AG04450 (cell line): ENCODE measurements at regions not wholly inside any gene's neighbourhood (a gene's known extent, or its start where the extent isn't known, plus 50 kb on each side); places are given as distances from the start of the nearest gene placed in this dataset.

Experiments used
- CTCF ChIA-PET: fragments of 300-600, 350-600 bp; formaldehyde crosslinking; extraction: SDS; loops from one replicate; lab custom pipeline; 2022; ENCODE audit warnings: antibody characterized with exemption, inconsistent platforms; lab: Charles Lee
- POLR2A ChIA-PET: fragments of 350-600 bp; formaldehyde crosslinking; extraction: SDS; loops from one replicate; lab custom pipeline; 2021; ENCODE audit warnings: antibody characterized with exemption, inconsistent platforms; lab: Yijun Ruan, JAX
- DNase-seq: peaks from one replicate; pipeline ENCODE4 v3.0.0-alpha.2; 2011; ENCODE audit warnings: low read depth, low spot score
- H3K27ac ChIP-seq: one replicate; pipeline ENCODE4 v1.5.1; 2012; ENCODE audit warnings: low read depth, low read length, control low read depth
- H3K27me3 ChIP-seq: one replicate; pipeline ENCODE4 v1.6.0; 2012; ENCODE audit warnings: low read length; ENCODE audit not compliant: control insufficient read depth, insufficient read depth
- H3K4me3 ChIP-seq: 2 replicates; pipeline ENCODE4 v1.5.1; 2011; ENCODE audit warnings: mild to moderate bottlenecking, low read depth, low read length, control low read depth
- H3K9me3 ChIP-seq: 2 replicates; pipeline ENCODE4 v1.5.1; 2012; ENCODE audit warnings: low read length; ENCODE audit not compliant: control insufficient read depth, insufficient read depth
- TF ChIP-seq, protein P1 (sequence below): IDR thresholded peaks from 2 replicates; pipeline ENCODE4 v1.5.1; 2011; ENCODE audit warnings: low read depth, low read length, control low read depth, inconsistent platforms

DNA sequence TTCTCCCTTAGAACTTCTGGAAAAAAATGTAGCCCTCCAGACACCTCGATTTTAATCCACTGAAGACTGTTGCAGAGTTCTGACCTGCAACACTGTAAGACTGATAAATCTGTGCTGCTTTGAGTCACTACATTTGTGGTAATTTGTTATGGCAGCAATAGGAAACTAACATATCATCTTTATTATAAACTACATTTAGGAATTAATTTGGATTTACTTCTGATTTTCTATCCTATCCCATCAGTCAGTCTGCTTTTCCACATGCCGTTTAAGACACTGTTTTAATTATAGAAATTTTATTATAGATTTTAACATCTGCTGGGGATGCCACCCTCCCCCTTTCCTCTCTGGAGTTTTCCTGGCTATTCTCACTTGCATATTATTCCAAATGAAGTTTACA, 375.2 kb downstream of the DUSP6 start:
- Histone ChIP-seq H3K27me3 (no peaks in the 10 kb centered on the region), H3K4me3 (no peak overlapping the region), H3K27ac (no peak overlapping the region), H3K9me3 (no peaks in the 10 kb centered on the region)
- ChIA-PET POLR2A (no interaction called here), CTCF (no interaction called here)
- TF ChIP-seq, protein P1, sequence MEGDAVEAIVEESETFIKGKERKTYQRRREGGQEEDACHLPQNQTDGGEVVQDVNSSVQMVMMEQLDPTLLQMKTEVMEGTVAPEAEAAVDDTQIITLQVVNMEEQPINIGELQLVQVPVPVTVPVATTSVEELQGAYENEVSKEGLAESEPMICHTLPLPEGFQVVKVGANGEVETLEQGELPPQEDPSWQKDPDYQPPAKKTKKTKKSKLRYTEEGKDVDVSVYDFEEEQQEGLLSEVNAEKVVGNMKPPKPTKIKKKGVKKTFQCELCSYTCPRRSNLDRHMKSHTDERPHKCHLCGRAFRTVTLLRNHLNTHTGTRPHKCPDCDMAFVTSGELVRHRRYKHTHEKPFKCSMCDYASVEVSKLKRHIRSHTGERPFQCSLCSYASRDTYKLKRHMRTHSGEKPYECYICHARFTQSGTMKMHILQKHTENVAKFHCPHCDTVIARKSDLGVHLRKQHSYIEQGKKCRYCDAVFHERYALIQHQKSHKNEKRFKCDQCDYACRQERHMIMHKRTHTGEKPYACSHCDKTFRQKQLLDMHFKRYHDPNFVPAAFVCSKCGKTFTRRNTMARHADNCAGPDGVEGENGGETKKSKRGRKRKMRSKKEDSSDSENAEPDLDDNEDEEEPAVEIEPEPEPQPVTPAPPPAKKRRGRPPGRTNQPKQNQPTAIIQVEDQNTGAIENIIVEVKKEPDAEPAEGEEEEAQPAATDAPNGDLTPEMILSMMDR, result no peak
- DNase-seq, result no peak

DNA sequence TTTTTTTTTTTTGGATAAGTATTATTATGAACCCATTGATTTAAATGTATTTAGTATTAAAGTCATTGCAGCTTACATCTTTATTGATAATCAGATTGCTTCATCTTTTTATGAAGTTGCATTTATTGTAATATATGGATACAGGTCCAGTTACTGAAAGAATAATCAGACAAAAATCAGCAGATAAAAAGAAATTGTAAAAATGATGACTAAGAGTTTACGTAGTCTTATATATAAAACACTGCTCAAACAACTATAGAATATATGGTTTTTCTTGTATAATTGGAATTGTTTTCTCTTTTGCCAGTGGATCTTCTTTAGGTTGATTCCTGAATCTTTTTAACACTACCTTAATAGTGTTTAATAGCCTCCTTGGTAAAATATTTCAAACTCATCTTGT, 378.3 kb downstream of the DUSP6 start:
- TF ChIP-seq, protein P1, result no peak
- Histone ChIP-seq H3K27ac (no peak overlapping the region), H3K4me3 (no peak overlapping the region), H3K9me3 (no peaks in the 10 kb centered on the region), H3K27me3 (no peaks in the 10 kb centered on the region)
- POLR2A ChIA-PET, result no interaction called here
- CTCF ChIA-PET, result interaction anchor here (1.0 kb wide), 1 partner anchor 44 kb away, joined by 3 read pairs; no protein-coding TSS in a partner anchor
- no peak for DNase-seq

GRCh38 chr12:88970740-88971139, 381.6 kb downstream of the DUSP6 start:
- TF ChIP-seq, protein P1, result no peak
- DNase-seq, result no peak
- CTCF ChIA-PET, result no interaction called here
- no peak overlapping the region for H3K4me3 ChIP-seq
- POLR2A ChIA-PET, result no interaction called here
- no peaks in the 10 kb centered on the region for H3K27me3 ChIP-seq
- no peaks in the 10 kb centered on the region for H3K9me3 ChIP-seq
- H3K27ac ChIP-seq, result no peak overlapping the region

- no peaks in the 10 kb centered on the region for H3K9me3 ChIP-seq
- CTCF ChIA-PET, result no interaction called here
- TF ChIP-seq, protein P1, result no peak
These were observed 383.2 kb downstream of the DUSP6 start for GRCh38 chr12:88969127-88969526.

GRCh38 chr12:88960213-88960878, 380.1 kb upstream of the KITLG start:
- ChIA-PET POLR2A (interaction anchor here (0.6 kb wide), 1 partner anchor 40 kb away, joined by 3 read pairs; no protein-coding TSS in a partner anchor), CTCF (interaction anchor here (1.0 kb wide), 1 partner anchor 33 kb away, joined by 3 read pairs; no protein-coding TSS in a partner anchor)
- DNase-seq, result no peak
- H3K4me3 ChIP-seq, result no peak overlapping the region
- TF ChIP-seq, protein P1, result no peak
- H3K27me3 ChIP-seq, result no peaks in the 10 kb centered on the region
- no peaks in the 10 kb centered on the region; the same call in 1 of the 2 replicates for H3K9me3 ChIP-seq
- no peak overlapping the region for H3K27ac ChIP-seq

More at GRCh38 chr12:88969127-88969526, 383.2 kb downstream of the DUSP6 start:
- no peak overlapping the region for H3K27ac ChIP-seq
- POLR2A ChIA-PET, result no interaction called here
- H3K27me3 ChIP-seq, result no peaks in the 10 kb centered on the region
- no peak overlapping the region for H3K4me3 ChIP-seq
- no peak for DNase-seq
